ENCODE measurements at regions not wholly inside any gene's neighbourhood (a gene's known extent, or its start where the extent isn't known, plus 50 kb on each side); places are given as distances from the start of the nearest gene placed in this dataset.

DNA sequence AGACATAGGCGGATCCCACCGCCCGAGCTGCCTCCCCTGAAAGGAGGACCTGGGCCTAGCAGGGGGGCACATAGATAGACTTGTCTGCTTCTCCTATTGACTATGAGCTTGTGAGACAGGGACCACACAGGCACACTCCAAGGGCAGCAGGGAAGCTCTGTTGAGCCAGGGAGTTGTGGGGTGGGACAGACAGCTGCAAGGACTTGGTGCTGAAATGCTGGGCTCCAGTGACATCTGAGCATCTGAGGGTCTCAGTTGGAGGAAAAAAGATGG is 53.4 kb upstream of the ANO1 start:
- H3K9ac ChIP-seq (ENCODE audit: low read length): no peak overlapping the region
- no peaks in the 10 kb centered on the region for H3K79me2 ChIP-seq (ENCODE audit: insufficient read depth, low read length)
- H3K4me2 ChIP-seq (ENCODE audit: low read length): no peak overlapping the region
- H3K4me1 ChIP-seq (ENCODE audit: insufficient read depth, low read length, severe bottlenecking): no peaks in the 10 kb centered on the region
- no peak overlapping the region for H3K27ac ChIP-seq (ENCODE audit: low read depth, low read length, poor library complexity, severe bottlenecking)
- H3K27me3 ChIP-seq (ENCODE audit: insufficient read depth, low read length): no peaks in the 10 kb centered on the region
- no peaks in the 10 kb centered on the region for H4K20me1 ChIP-seq (ENCODE audit: insufficient read depth, low read length)
- H3K4me3 ChIP-seq (ENCODE audit: low read depth, low read length, poor library complexity, severe bottlenecking): no peak overlapping the region
- H2AFZ ChIP-seq (ENCODE audit: low read length): no peak overlapping the region
- no peaks in the 10 kb centered on the region for H3K9me3 ChIP-seq (ENCODE audit: low read length)
- no peaks in the 10 kb centered on the region for H3F3A ChIP-seq (ENCODE audit: insufficient read depth, low read length)
- no peaks in the 10 kb centered on the region for H3K36me3 ChIP-seq (ENCODE audit: insufficient read depth, low read length)
- H3K9me2 ChIP-seq (ENCODE audit: low read depth, low read length): no peaks in the 10 kb centered on the region
- no peak for TF ChIP-seq EZH2 (IDR thresholded peaks at IDR 0.05; ENCODE audit: borderline replicate concordance, low read length)
- TF ChIP-seq CTCF (IDR thresholded peaks at IDR 0.05; ENCODE audit: low read length): no peak

- Histone ChIP-seq H3K27me3 (ENCODE audit: insufficient read depth, low read length) (no peaks in the 10 kb centered on the region), H3K36me3 (ENCODE audit: insufficient read depth, low read length) (no peaks in the 10 kb centered on the region), H3K9ac (ENCODE audit: low read length) (no peak overlapping the region), H3K4me3 (ENCODE audit: low read depth, low read length, poor library complexity, severe bottlenecking) (no peak overlapping the region), H3K4me2 (ENCODE audit: low read length) (no peak overlapping the region), H3K4me1 (ENCODE audit: insufficient read depth, low read length, severe bottlenecking) (no peaks in the 10 kb centered on the region), H3K9me3 (ENCODE audit: low read length) (no peaks in the 10 kb centered on the region), H3F3A (ENCODE audit: insufficient read depth, low read length) (no peaks in the 10 kb centered on the region), H3K79me2 (ENCODE audit: insufficient read depth, low read length) (no peaks in the 10 kb centered on the region), H3K9me2 (ENCODE audit: low read depth, low read length) (no peaks in the 10 kb centered on the region), H3K27ac (ENCODE audit: low read depth, low read length, poor library complexity, severe bottlenecking) (no peak overlapping the region), H2AFZ (ENCODE audit: low read length) (no peak overlapping the region), H4K20me1 (ENCODE audit: insufficient read depth, low read length) (no peaks in the 10 kb centered on the region)
- TF ChIP-seq CTCF (IDR thresholded peaks at IDR 0.05; ENCODE audit: low read length): no peak
- TF ChIP-seq EZH2 (IDR thresholded peaks at IDR 0.05; ENCODE audit: borderline replicate concordance, low read length): no peak
Observed at GRCh38 chr11:70025308-70025707, 52.8 kb upstream of the ANO1 start.

GRCh38 chr11:70026012-70026411 is 52.1 kb upstream of the ANO1 start:
- Histone ChIP-seq H3K27ac (ENCODE audit: low read depth, low read length, poor library complexity, severe bottlenecking) (no peak overlapping the region), H3K27me3 (ENCODE audit: insufficient read depth, low read length) (no peaks in the 10 kb centered on the region), H3K79me2 (ENCODE audit: insufficient read depth, low read length) (no peaks in the 10 kb centered on the region), H3K9me3 (ENCODE audit: low read length) (no peaks in the 10 kb centered on the region), H3K4me3 (ENCODE audit: low read depth, low read length, poor library complexity, severe bottlenecking) (no peak overlapping the region), H3K4me1 (ENCODE audit: insufficient read depth, low read length, severe bottlenecking) (no peaks in the 10 kb centered on the region), H3F3A (ENCODE audit: insufficient read depth, low read length) (no peaks in the 10 kb centered on the region), H4K20me1 (ENCODE audit: insufficient read depth, low read length) (no peaks in the 10 kb centered on the region), H3K36me3 (ENCODE audit: insufficient read depth, low read length) (no peaks in the 10 kb centered on the region), H2AFZ (ENCODE audit: low read length) (no peak overlapping the region), H3K9me2 (ENCODE audit: low read depth, low read length) (no peaks in the 10 kb centered on the region), H3K4me2 (ENCODE audit: low read length) (no peak overlapping the region), H3K9ac (ENCODE audit: low read length) (no peak overlapping the region)
- TF ChIP-seq EZH2 (IDR thresholded peaks at IDR 0.05; ENCODE audit: borderline replicate concordance, low read length): no peak
- TF ChIP-seq CTCF (IDR thresholded peaks at IDR 0.05; ENCODE audit: low read length): no peak

All from OCI-LY1 (cell line).